ENCODE measurements at regions not wholly inside any gene's neighbourhood (a gene's known extent, or its start where the extent isn't known, plus 50 kb on each side); places are given as distances from the start of the nearest gene placed in this dataset.
A peak's percentile ranks its signal among the peaks of the same experiment; 100 is the strongest.

- Histone ChIP-seq H3K9me3 (no peaks in the 10 kb centered on the region), H3K4me3 (no peak overlapping the region), H3K4me1 (no peaks in the 10 kb centered on the region), H3K36me3 (no peaks in the 10 kb centered on the region), H3K27me3 (no peaks in the 10 kb centered on the region), H3K27ac (no peak overlapping the region)
- 72 to 83% (median 76%) methylated on average over 4 of the region's 4 CpGs for whole genome bisulfite sequencing, 5 donors
- intact Hi-C loops (cut with DNase I; ENCODE audit: low total_unique reads) = no loop called here
- TF ChIP-seq EP300 (IDR thresholded peaks at IDR 0.05) (no peak), CTCF (IDR thresholded peaks at IDR 0.05) (no peak), POLR2A (IDR thresholded peaks at IDR 0.05) (no peak), POLR2AphosphoS5 (IDR thresholded peaks at IDR 0.05) (no peak)
- DNase-seq = no peak
These were observed 176.5 kb upstream of the TLE4 start for GRCh38 chr9:79395228-79395627.

DNA sequence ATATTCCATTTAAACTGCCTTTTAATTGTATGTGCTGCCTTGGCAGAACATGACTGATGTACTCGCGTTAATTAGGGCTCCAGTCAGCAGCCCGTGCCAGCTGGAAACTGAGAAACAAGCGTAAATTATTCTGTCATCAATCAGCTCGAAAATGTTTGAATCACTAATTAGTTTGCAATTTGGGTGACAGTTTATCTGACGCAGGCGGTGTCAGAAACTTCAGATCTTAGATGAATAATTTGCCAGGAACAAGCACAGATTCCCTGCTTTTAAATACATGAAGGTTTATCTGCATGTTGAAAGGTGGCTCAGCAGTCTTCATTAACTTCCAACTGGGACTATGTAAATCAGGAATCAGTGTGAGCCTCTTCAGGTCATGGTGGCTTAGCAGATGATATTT is 176.0 kb upstream of the TLE4 start:
- no peaks in the 10 kb centered on the region for H3K4me1 ChIP-seq
- H3K36me3 ChIP-seq = no peaks in the 10 kb centered on the region
- no peaks in the 10 kb centered on the region for H3K27me3 ChIP-seq
- TF ChIP-seq POLR2AphosphoS5 (IDR thresholded peaks at IDR 0.05) = no peak
- no peak for TF ChIP-seq EP300 (IDR thresholded peaks at IDR 0.05)
- TF ChIP-seq POLR2A (IDR thresholded peaks at IDR 0.05) = no peak
- TF ChIP-seq CTCF (IDR thresholded peaks at IDR 0.05) = no peak
- H3K4me3 ChIP-seq = no peak overlapping the region
- peak in 1 of 2 donors; percentile 16 for DNase-seq
- intact Hi-C loops (cut with DNase I; ENCODE audit: low total_unique reads) = no loop called here
- no peaks in the 10 kb centered on the region for H3K9me3 ChIP-seq
- H3K27ac ChIP-seq = no peak overlapping the region
- WGBS, 5 donors = 56 to 74% (median 69%) methylated on average over 7 of the region's 7 CpGs

DNA sequence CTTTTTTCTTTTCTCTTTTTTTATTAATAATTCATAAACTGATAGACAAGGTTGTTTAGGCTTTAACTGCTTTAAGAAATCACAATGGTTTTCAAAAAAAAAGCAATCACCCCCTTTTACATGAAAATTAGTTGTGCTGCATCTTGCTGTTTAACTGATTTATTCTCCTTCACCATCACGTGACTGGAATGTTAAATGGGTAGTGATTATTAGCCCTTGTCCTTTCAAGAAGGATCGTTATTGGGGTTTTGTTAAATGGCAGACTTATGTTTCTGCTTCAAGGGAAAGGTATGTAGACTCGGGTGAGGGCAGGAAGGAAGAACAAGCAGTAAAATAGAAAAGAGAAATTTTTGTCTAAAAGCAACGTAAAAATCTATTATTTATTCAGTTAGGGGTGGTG is 175.6 kb upstream of the TLE4 start:
- Histone ChIP-seq H3K4me1 (no peaks in the 10 kb centered on the region), H3K36me3 (no peaks in the 10 kb centered on the region), H3K27me3 (no peaks in the 10 kb centered on the region), H3K27ac (no peak overlapping the region), H3K4me3 (no peak overlapping the region), H3K9me3 (no peaks in the 10 kb centered on the region)
- TF ChIP-seq EP300 (IDR thresholded peaks at IDR 0.05) (no peak), CTCF (IDR thresholded peaks at IDR 0.05) (no peak), POLR2A (IDR thresholded peaks at IDR 0.05) (no peak), POLR2AphosphoS5 (IDR thresholded peaks at IDR 0.05) (no peak)
- 45 to 79% (median 76%) methylated on average over 4 of the region's 4 CpGs for WGBS, 5 donors
- intact Hi-C loops (cut with DNase I; ENCODE audit: low total_unique reads) = no loop called here
- no peak for DNase-seq

- Histone ChIP-seq H3K4me1 (no peaks in the 10 kb centered on the region), H3K4me3 (no peak overlapping the region), H3K27me3 (no peaks in the 10 kb centered on the region), H3K9me3 (no peaks in the 10 kb centered on the region), H3K27ac (no peak overlapping the region), H3K36me3 (no peaks in the 10 kb centered on the region)
- no peak for DNase-seq
- WGBS, 5 donors = 97 to 100% (median 99%) methylated on average over 2 of the region's 2 CpGs
- intact Hi-C loops (cut with DNase I; ENCODE audit: low total_unique reads) = no loop called here
- TF ChIP-seq CTCF (IDR thresholded peaks at IDR 0.05) = no peak
- TF ChIP-seq POLR2AphosphoS5 (IDR thresholded peaks at IDR 0.05) = no peak
- TF ChIP-seq EP300 (IDR thresholded peaks at IDR 0.05) = no peak
- TF ChIP-seq POLR2A (IDR thresholded peaks at IDR 0.05) = no peak
These were observed 168.3 kb upstream of the TLE4 start for GRCh38 chr9:79403495-79403894.

All from stomach (tissue), 8 donors.